ENCODE measurements at regions not wholly inside any gene's neighbourhood (a gene's known extent, or its start where the extent isn't known, plus 50 kb on each side); places are given as distances from the start of the nearest gene placed in this dataset.

GRCh38 chr10:80734589-80734988 is 196.9 kb downstream of the SH2D4B start:
- no peaks in the 10 kb centered on the region for H3K9me3 ChIP-seq (ENCODE audit: insufficient read depth, low read length, severe bottlenecking)
- no peak for ATAC-seq (ENCODE audit: insufficient read depth, low read depth)
- H3K4me1 ChIP-seq (ENCODE audit: insufficient read depth, low read length), result no peaks in the 10 kb centered on the region
- H3K27me3 ChIP-seq (ENCODE audit: insufficient read depth, low read length, poor library complexity), result no peaks in the 10 kb centered on the region
- H3K9ac ChIP-seq (ENCODE audit: low read depth, low read length), result no peak overlapping the region
- H3K79me2 ChIP-seq (ENCODE audit: insufficient read depth, low read length), result no peaks in the 10 kb centered on the region
- H3K4me3 ChIP-seq (ENCODE audit: low read depth in 1 of 2, low read length in 2 of 2), result no peak overlapping the region
- no peak for DNase-seq
- TF ChIP-seq EZH2 (IDR thresholded peaks at IDR 0.05; ENCODE audit: borderline replicate concordance, low read depth, low read length, severe bottlenecking) (no peak), CTCF (IDR thresholded peaks at IDR 0.05; ENCODE audit: borderline replicate concordance, extremely low read depth, low read length, poor library complexity, severe bottlenecking) (no peak)
- no peaks in the 10 kb centered on the region for H4K20me1 ChIP-seq (ENCODE audit: insufficient read depth, low read length)
- no peak overlapping the region for H3K4me2 ChIP-seq (ENCODE audit: insufficient read depth, low read length)
- no peak overlapping the region for H2AFZ ChIP-seq (ENCODE audit: low read depth, low read length)
- H3K36me3 ChIP-seq (ENCODE audit: insufficient read depth, low read length), result no peaks in the 10 kb centered on the region
- no peak overlapping the region for H3K27ac ChIP-seq (ENCODE audit: low read length)

GRCh38 chr10:80737209-80737608 is 199.5 kb downstream of the SH2D4B start:
- Histone ChIP-seq H4K20me1 (ENCODE audit: insufficient read depth, low read length) (no peaks in the 10 kb centered on the region), H3K27me3 (ENCODE audit: insufficient read depth, low read length, poor library complexity) (no peaks in the 10 kb centered on the region), H3K36me3 (ENCODE audit: insufficient read depth, low read length) (no peaks in the 10 kb centered on the region), H3K4me2 (ENCODE audit: insufficient read depth, low read length) (no peak overlapping the region), H3K4me1 (ENCODE audit: insufficient read depth, low read length) (no peaks in the 10 kb centered on the region), H3K4me3 (ENCODE audit: low read depth in 1 of 2, low read length in 2 of 2) (no peak overlapping the region), H3K9ac (ENCODE audit: low read depth, low read length) (no peak overlapping the region), H3K9me3 (ENCODE audit: insufficient read depth, low read length, severe bottlenecking) (no peaks in the 10 kb centered on the region), H3K79me2 (ENCODE audit: insufficient read depth, low read length) (no peaks in the 10 kb centered on the region), H3K27ac (ENCODE audit: low read length) (no peak overlapping the region), H2AFZ (ENCODE audit: low read depth, low read length) (no peak overlapping the region)
- ATAC-seq (ENCODE audit: insufficient read depth, low read depth) (no peak), DNase-seq (no peak)
- TF ChIP-seq CTCF (IDR thresholded peaks at IDR 0.05; ENCODE audit: borderline replicate concordance, extremely low read depth, low read length, poor library complexity, severe bottlenecking) (no peak), EZH2 (IDR thresholded peaks at IDR 0.05; ENCODE audit: borderline replicate concordance, low read depth, low read length, severe bottlenecking) (no peak)

- Histone ChIP-seq H3K79me2 (ENCODE audit: insufficient read depth, low read length) (no peaks in the 10 kb centered on the region), H3K36me3 (ENCODE audit: insufficient read depth, low read length) (no peaks in the 10 kb centered on the region), H3K4me2 (ENCODE audit: insufficient read depth, low read length) (no peak overlapping the region), H2AFZ (ENCODE audit: low read depth, low read length) (no peak overlapping the region), H3K4me3 (ENCODE audit: low read depth in 1 of 2, low read length in 2 of 2) (no peak overlapping the region), H3K4me1 (ENCODE audit: insufficient read depth, low read length) (no peaks in the 10 kb centered on the region), H3K9ac (ENCODE audit: low read depth, low read length) (no peak overlapping the region), H3K27me3 (ENCODE audit: insufficient read depth, low read length, poor library complexity) (no peaks in the 10 kb centered on the region), H3K9me3 (ENCODE audit: insufficient read depth, low read length, severe bottlenecking) (no peaks in the 10 kb centered on the region), H4K20me1 (ENCODE audit: insufficient read depth, low read length) (no peaks in the 10 kb centered on the region), H3K27ac (ENCODE audit: low read length) (no peak overlapping the region)
- DNase-seq, result no peak
- ATAC-seq (ENCODE audit: insufficient read depth, low read depth), result no peak
- no peak for TF ChIP-seq EZH2 (IDR thresholded peaks at IDR 0.05; ENCODE audit: borderline replicate concordance, low read depth, low read length, severe bottlenecking)
- no peak for TF ChIP-seq CTCF (IDR thresholded peaks at IDR 0.05; ENCODE audit: borderline replicate concordance, extremely low read depth, low read length, poor library complexity, severe bottlenecking)
Observed at GRCh38 chr10:80739328-80739727, 201.6 kb downstream of the SH2D4B start.
